GM19467 (cell line): ENCODE measurements at regions not wholly inside any gene's neighbourhood (a gene's known extent, or its start where the extent isn't known, plus 50 kb on each side); places are given as distances from the start of the nearest gene placed in this dataset.

Source experiments
- ATAC-seq: cut with Tn5 transposase; IDR thresholded peaks from one replicate; pipeline ENCODE4 v1.9.1; 2021; ENCODE audit warnings: mild to moderate bottlenecking, moderate library complexity; ENCODE audit not compliant: unreplicated experiment

DNA sequence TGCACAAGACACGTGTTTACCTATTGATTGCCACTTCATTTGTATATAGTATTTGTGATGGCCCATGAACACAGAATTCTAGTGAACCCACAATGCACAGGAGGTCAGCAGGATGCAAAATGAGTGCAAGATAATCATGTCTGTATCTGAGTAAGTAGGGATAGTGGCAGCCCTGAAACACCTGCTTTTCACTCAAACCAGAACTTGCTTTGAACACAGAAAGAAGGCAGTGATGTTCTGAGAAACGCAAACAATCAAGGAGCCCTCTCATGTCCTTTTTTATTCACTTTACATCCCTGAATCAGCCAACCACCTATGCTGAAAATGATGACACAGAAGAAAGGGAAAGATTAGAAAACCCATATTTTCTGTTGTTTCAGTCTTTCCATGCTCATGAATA lies 170.4 kb upstream of the AVPR1A start:
- ATAC-seq: no peak

GRCh38 chr12:63319936-63320633 lies 169.1 kb upstream of the AVPR1A start:
- ATAC-seq: no peak

DNA sequence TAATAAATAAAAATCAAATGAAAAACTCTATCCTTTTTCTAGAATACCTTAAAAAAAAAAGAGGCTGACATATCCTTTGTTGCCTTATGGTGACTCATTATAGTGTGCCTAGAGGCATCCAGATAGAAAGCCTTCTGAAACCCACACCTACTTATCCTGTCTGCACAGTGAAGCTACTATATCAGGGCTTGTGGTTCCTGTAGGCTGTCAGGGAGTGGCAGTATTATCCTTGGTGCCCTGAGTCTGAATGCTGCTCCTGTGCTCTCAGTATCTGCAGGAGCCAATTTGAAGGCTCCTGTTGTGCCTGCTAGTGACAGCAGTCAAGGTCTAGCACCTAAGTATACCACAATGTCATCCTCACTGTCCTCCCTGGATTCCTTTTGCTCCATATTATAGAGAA lies 168.4 kb upstream of the AVPR1A start:
- ATAC-seq: peak; percentile 62

DNA sequence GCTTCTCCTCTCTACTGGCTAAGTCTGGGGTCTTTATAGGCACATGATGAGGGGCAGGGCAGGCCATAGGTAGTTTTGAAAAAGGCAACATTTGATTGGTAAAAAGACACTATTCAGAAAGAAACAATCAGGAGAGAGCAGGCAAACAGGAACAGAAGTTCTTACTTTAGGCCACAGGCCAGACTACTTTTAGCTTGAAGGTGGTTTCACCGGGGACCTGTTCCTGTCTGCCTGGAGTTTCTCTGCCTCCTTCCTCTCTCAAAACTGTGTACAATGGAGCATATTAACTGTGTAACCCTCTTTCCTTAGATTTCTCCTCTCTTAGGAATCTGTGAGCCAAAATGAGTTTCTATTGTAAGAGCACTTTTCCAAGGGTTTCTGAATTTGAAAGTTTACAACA lies 167.9 kb upstream of the AVPR1A start:
- ATAC-seq: no peak

GRCh38 chr12:63318313-63318712 lies 167.3 kb upstream of the AVPR1A start:
- ATAC-seq: no peak

- no peak for ATAC-seq
Measured at GRCh38 chr12:63317880-63318279, 166.9 kb upstream of the AVPR1A start.

- no peak for ATAC-seq
Measured at GRCh38 chr12:63317286-63317846, 166.4 kb upstream of the AVPR1A start.

GRCh38 chr12:63313139-63313538 lies 162.1 kb upstream of the AVPR1A start:
- ATAC-seq: no peak

- ATAC-seq: no peak
Measured at GRCh38 chr12:63308671-63309070, 157.7 kb upstream of the AVPR1A start.

- ATAC-seq: no peak
Measured at GRCh38 chr12:63307849-63308248, 156.8 kb upstream of the AVPR1A start.

DNA sequence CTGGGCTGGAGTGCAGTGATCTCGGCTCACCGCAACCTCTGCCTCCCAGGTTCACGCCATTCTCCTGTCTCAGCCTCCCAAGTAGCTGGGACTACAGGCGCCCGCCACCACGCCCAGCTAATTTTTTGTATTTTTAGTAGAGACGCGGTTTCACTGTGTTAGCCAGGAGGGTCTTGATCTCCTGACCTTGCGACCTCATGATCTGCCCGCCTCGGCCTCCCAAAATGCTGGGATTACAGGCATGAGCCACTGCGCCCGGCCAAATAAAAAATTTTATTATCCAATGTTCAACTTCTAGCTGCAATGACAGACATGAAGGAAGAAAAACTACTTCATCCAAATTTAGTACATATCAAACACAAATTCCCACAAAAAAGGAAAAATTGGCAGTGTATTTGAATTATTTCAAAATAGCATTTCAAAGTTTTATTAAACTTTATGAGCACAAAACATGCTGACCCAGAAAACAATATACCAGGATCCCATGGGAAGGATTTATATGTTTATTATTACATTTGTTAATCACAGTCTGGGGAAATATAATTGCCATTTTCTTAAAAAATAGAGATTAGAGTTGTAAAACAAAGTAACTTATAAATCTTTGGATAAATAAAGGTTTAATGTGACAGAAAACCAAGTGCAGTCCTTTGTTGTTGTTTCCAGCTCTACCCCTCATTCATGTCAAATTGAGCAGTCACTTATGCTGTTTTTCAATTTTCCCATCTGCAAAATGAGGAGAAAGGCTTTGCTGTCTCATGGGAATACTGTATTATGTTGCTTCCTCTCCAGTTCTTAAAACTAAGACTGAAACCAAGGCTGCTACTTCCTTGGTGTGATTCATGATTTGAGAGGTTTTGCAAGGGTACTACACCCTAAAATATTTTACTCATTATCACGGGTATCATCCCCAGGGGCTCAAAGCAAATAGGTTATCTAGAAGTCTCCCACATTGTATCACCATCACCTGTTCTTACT lies 155.2 kb upstream of the AVPR1A start:
- ATAC-seq: no peak

- no peak for ATAC-seq
Measured at GRCh38 chr12:63304887-63305316, 153.9 kb upstream of the AVPR1A start.

- peak; percentile 2 for ATAC-seq
Measured at GRCh38 chr12:63302941-63303536, 152.0 kb upstream of the AVPR1A start.

DNA sequence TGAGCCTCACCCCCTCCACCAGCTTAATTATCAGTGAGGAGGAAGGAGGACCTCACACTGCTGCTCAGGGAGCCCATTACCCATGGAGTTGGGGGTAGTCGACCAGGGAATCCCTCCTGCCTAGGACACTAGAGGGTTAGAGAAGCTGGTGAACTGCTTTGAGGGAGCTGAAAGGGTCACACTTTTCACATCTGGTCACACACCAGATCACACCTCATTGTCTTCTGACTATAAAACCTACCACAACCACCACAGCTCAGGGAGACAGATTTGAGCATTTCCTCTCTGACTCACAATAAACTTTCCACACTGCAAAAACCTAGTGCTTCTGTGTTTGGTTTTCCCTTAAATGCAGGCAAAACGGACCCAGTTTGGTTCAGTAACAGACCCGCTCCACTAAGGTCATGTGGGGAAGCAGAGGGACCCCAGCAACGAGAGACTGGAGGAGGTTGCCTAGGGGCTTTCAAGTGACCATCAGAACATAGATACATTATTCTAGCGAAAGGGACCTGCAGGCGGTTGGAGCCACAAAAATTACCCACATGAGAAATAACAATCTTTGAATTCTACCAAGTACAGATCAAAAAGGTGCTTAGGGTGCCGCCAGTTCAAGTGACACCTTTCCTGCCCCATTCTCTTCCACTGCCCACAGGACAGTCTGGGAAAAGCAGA lies 151.4 kb upstream of the AVPR1A start:
- peak; percentile 71 for ATAC-seq

- ATAC-seq: no peak
Measured at GRCh38 chr12:63301311-63301710, 150.3 kb upstream of the AVPR1A start.

DNA sequence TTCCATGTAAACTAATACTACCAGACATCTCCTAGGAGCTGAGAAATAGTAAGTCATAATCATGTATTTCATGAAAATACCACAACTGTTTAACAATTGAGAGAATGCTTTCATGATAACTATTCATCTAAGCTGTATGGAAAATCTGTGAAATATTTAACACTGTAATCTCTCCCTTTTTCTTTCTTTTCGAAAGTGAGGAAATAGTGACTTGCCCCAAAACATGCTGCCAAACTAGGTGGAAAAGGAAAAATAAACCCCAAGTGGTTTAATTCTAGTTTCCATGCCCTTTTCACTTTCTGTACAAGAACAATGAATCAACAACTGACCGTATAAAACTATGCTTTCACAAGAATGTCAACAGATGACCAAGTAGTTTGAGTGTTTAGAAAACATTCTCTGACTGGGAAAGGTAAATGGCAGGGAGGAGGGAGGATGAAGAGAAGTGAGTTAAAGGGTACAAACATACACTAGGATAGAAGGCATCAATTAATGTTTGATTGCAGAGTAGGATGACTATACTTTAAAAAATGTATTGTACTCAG lies 147.5 kb upstream of the AVPR1A start:
- no peak for ATAC-seq

GRCh38 chr12:63294327-63294632 lies 143.3 kb upstream of the AVPR1A start:
- peak; percentile 78 for ATAC-seq

DNA sequence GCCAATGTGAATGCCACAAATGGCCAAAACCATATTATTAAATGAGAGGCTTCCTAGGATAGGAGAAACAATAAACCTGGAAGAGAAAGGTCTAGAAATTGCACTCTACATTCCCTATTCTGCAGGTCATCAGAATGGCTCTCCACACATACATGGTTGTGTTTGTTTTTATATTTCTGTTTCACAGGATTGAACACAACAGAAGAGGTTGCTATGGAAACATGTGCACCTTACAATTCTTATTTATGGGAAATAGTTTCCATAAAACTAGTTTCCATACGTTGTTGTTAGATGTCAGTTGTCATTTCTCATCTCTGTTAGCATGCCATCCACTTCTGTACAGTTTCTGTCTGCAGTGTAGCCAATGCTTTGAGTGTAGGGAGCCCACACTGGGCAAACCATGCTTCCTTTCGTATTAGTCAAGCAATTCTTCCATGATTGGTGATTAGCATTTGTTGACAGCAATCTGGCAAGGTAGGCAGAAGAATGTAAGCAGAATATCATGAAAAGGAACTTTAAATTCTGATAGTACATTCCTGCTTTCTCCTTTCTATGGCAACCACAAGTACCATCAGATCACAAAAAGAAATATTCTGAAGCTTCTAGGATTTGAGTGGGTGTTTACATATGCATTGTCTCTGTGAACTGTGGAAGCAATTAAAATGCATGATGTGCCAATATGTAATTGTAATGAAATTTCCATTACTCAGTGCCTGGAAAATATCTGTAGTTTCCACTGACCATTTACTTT lies 141.6 kb upstream of the AVPR1A start:
- no peak for ATAC-seq

DNA sequence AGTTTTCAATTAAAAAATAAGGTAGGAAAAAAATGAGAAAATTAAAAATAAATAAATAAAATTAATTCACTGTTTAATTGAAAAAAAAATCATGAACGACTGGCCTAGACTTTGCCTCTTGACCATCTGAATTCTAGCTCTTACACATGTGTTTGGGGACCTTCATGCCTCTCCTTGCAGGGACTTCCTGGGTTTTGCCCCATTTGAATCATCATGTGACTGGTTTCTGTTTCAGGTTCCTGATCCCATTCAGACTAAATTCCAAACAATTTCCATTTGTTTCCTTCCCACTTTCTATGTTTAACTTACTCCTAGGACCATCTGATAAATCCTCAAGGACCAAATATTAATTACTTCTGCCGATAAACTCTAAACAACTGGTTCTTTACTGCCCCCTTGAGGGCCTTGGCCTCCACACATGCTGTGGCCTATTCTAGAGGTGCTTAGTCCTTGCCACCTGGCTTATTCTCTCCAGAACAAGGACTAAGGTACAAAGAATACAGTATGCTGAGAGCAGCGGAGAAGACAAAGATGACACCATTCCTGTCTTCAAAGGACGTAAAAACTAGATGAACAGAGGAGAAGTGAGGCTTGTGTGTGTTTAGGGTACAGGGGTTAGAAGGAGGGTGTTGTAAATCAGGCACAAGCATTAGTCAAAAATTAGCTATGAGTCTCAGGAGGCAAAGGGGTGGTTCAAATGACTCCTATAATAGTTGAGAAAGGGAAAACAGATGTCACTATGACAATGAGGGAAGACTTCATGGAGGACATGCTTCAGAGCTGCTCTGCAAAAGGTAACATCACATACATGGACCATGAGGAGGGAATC lies 125.8 kb upstream of the AVPR1A start:
- peak; percentile 85 for ATAC-seq
